ENCODE measurements at regions not wholly inside any gene's neighbourhood (a gene's known extent, or its start where the extent isn't known, plus 50 kb on each side); places are given as distances from the start of the nearest gene placed in this dataset.
"Not testable (repeated sequence)": the region's sequence is repeated elsewhere in the genome, so short reads cannot be mapped to it uniquely, and the experiment has no call there.

- not testable (repeated sequence) for ATAC-seq (replicated peaks); H3K9me3 Mint-ChIP-seq; H3K36me3 Mint-ChIP-seq (ENCODE audit: insufficient read depth); H3K4me1 Mint-ChIP-seq (ENCODE audit: low read depth in 2 of 2); DNase-seq; H3K4me3 Mint-ChIP-seq; H3K27ac Mint-ChIP-seq
- H3K27me3 Mint-ChIP-seq: peaks cover 28 to 32% of the 10 kb centered on the region in 2 donors
Measured at GRCh38 chr7:29690510-29690909, 115.8 kb upstream of the WIPF3 start.

GRCh38 chr7:29696402-29696801, 109.9 kb upstream of the WIPF3 start:
- not testable (repeated sequence) for H3K9me3 Mint-ChIP-seq; H3K27ac Mint-ChIP-seq; DNase-seq; H3K36me3 Mint-ChIP-seq (ENCODE audit: insufficient read depth); H3K4me1 Mint-ChIP-seq (ENCODE audit: low read depth in 2 of 2); H3K27me3 Mint-ChIP-seq; ATAC-seq (replicated peaks); H3K4me3 Mint-ChIP-seq

- ATAC-seq (replicated peaks); H3K4me3 Mint-ChIP-seq; H3K27me3 Mint-ChIP-seq; H3K9me3 Mint-ChIP-seq; H3K27ac Mint-ChIP-seq; H3K4me1 Mint-ChIP-seq (ENCODE audit: low read depth in 2 of 2); DNase-seq; H3K36me3 Mint-ChIP-seq (ENCODE audit: insufficient read depth): not testable (repeated sequence)
Measured at GRCh38 chr7:29699723-29700122, 106.6 kb upstream of the WIPF3 start.

GRCh38 chr7:29701540-29701939, 104.8 kb upstream of the WIPF3 start:
- not testable (repeated sequence) for H3K4me3 Mint-ChIP-seq; DNase-seq; ATAC-seq (replicated peaks); H3K9me3 Mint-ChIP-seq; H3K36me3 Mint-ChIP-seq (ENCODE audit: insufficient read depth); H3K4me1 Mint-ChIP-seq (ENCODE audit: low read depth in 2 of 2); H3K27me3 Mint-ChIP-seq; H3K27ac Mint-ChIP-seq

GRCh38 chr7:29703830-29704229, 102.5 kb upstream of the WIPF3 start:
- H3K36me3 Mint-ChIP-seq (ENCODE audit: insufficient read depth); H3K27ac Mint-ChIP-seq; ATAC-seq (replicated peaks); DNase-seq; H3K9me3 Mint-ChIP-seq; H3K4me3 Mint-ChIP-seq; H3K4me1 Mint-ChIP-seq (ENCODE audit: low read depth in 2 of 2): not testable (repeated sequence)
- H3K27me3 Mint-ChIP-seq: peaks cover 5 to 10% of the 10 kb centered on the region in 2 donors

GRCh38 chr7:29709002-29709401, 97.3 kb upstream of the WIPF3 start:
- ATAC-seq (replicated peaks); H3K4me3 Mint-ChIP-seq; DNase-seq; H3K27ac Mint-ChIP-seq; H3K36me3 Mint-ChIP-seq (ENCODE audit: insufficient read depth); H3K9me3 Mint-ChIP-seq; H3K4me1 Mint-ChIP-seq (ENCODE audit: low read depth in 2 of 2): not testable (repeated sequence)
- peaks cover 27 to 40% of the 10 kb centered on the region in 2 donors for H3K27me3 Mint-ChIP-seq

GRCh38 chr7:29723127-29723526, 83.2 kb upstream of the WIPF3 start:
- not testable (repeated sequence) for H3K9me3 Mint-ChIP-seq; H3K4me1 Mint-ChIP-seq (ENCODE audit: low read depth in 2 of 2); H3K27ac Mint-ChIP-seq; H3K4me3 Mint-ChIP-seq; ATAC-seq (replicated peaks); DNase-seq; H3K36me3 Mint-ChIP-seq (ENCODE audit: insufficient read depth)
- peaks cover 14 to 27% of the 10 kb centered on the region in 2 donors for H3K27me3 Mint-ChIP-seq

GRCh38 chr7:29723599-29723998, 82.7 kb upstream of the WIPF3 start:
- no peak for DNase-seq
- Mint-ChIP-seq H3K4me3 (no peak overlapping the region), H3K27me3 (peaks cover 18 to 32% of the 10 kb centered on the region in 2 donors), H3K27ac (no peak overlapping the region), H3K4me1 (ENCODE audit: low read depth in 2 of 2) (no peaks in the 10 kb centered on the region), H3K9me3 (no peaks in the 10 kb centered on the region), H3K36me3 (ENCODE audit: insufficient read depth) (no peaks in the 10 kb centered on the region)
- ATAC-seq (replicated peaks): no peak

- DNase-seq; ATAC-seq (replicated peaks); H3K4me3 Mint-ChIP-seq; H3K4me1 Mint-ChIP-seq (ENCODE audit: low read depth in 2 of 2); H3K9me3 Mint-ChIP-seq; H3K27ac Mint-ChIP-seq; H3K36me3 Mint-ChIP-seq (ENCODE audit: insufficient read depth): not testable (repeated sequence)
- peaks cover 48 to 57% of the 10 kb centered on the region in 2 donors for H3K27me3 Mint-ChIP-seq
Measured at GRCh38 chr7:29729534-29730165, 76.7 kb upstream of the WIPF3 start.

- H3K9me3 Mint-ChIP-seq: no peaks in the 10 kb centered on the region
- H3K27me3 Mint-ChIP-seq: peaks cover 45 to 50% of the 10 kb centered on the region in 2 donors
- H3K4me3 Mint-ChIP-seq: no peak overlapping the region
- no peak for DNase-seq
- H3K36me3 Mint-ChIP-seq (ENCODE audit: insufficient read depth): no peaks in the 10 kb centered on the region
- no peaks in the 10 kb centered on the region for H3K4me1 Mint-ChIP-seq (ENCODE audit: low read depth in 2 of 2)
- no peak overlapping the region for H3K27ac Mint-ChIP-seq
- no peak for ATAC-seq (replicated peaks)
Measured at GRCh38 chr7:29734246-29734731, 72.0 kb upstream of the WIPF3 start.

GRCh38 chr7:29747645-29748245, 58.6 kb upstream of the WIPF3 start:
- DNase-seq; H3K4me1 Mint-ChIP-seq (ENCODE audit: low read depth in 2 of 2): not testable (repeated sequence)
- H3K27me3 Mint-ChIP-seq: peaks cover 20 to 38% of the 10 kb centered on the region in 2 donors

GRCh38 chr7:29748286-29749099, 57.8 kb upstream of the WIPF3 start:
- no peak for ATAC-seq (replicated peaks)
- H3K27me3 Mint-ChIP-seq: peaks cover 12 to 32% of the 10 kb centered on the region in 2 donors
- H3K36me3 Mint-ChIP-seq (ENCODE audit: insufficient read depth): no peaks in the 10 kb centered on the region
- DNase-seq: no peak
- H3K4me3 Mint-ChIP-seq: no peak overlapping the region
- H3K4me1 Mint-ChIP-seq (ENCODE audit: low read depth in 2 of 2): no peaks in the 10 kb centered on the region
- H3K27ac Mint-ChIP-seq: no peak overlapping the region
- H3K9me3 Mint-ChIP-seq: no peaks in the 10 kb centered on the region

More at GRCh38 chr7:29747645-29748245, 58.6 kb upstream of the WIPF3 start:
- not testable (repeated sequence) for H3K4me3 Mint-ChIP-seq; H3K27ac Mint-ChIP-seq; ATAC-seq (replicated peaks); H3K9me3 Mint-ChIP-seq; H3K36me3 Mint-ChIP-seq (ENCODE audit: insufficient read depth)

- H3K36me3 Mint-ChIP-seq (ENCODE audit: insufficient read depth): no peaks in the 10 kb centered on the region
- no peak overlapping the region for H3K4me3 Mint-ChIP-seq
- H3K4me1 Mint-ChIP-seq (ENCODE audit: low read depth in 2 of 2): no peaks in the 10 kb centered on the region
- H3K27me3 Mint-ChIP-seq: peaks cover 16 to 34% of the 10 kb centered on the region in 2 donors
- no peak overlapping the region for H3K27ac Mint-ChIP-seq
- DNase-seq: no peak
- H3K9me3 Mint-ChIP-seq: no peaks in the 10 kb centered on the region
- no peak for ATAC-seq (replicated peaks)
Measured at GRCh38 chr7:29749701-29750321, 56.5 kb upstream of the WIPF3 start.
